ENCODE measurements at regions not wholly inside any gene's neighbourhood (a gene's known extent, or its start where the extent isn't known, plus 50 kb on each side); places are given as distances from the start of the nearest gene placed in this dataset.

DNA sequence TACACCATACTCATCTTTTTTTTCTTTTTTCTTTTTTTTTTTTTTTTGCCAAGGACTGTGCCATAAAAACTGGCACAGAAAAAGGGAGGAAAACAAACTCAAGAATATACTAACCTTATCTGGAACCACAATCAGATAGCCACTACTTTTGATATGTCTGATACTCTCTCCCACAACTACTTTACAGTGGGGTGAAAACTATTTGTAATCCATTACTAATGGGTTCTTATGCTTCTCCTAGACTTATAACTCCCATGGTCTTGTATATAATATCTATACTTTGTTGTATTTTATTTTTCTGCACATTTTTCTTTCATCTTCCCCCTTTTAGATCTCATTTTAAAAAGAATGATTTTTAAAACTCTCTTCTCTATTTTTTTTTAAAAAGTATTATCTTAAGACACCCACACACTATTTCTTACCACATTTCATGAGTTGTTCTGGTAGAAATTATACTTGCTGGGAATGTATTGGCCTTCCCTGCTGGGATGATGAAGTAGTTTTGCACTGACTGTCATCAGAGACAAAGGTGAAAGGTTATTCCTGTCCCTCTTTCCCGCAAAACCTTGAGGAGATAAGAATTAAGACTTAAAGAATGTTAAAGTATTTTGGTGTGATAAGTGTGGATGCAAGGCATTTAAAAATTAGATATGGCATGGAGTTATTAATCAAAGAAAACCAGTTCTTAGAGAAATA is 146.7 kb upstream of the KLF12 start:
- TF ChIP-seq, protein P1, sequence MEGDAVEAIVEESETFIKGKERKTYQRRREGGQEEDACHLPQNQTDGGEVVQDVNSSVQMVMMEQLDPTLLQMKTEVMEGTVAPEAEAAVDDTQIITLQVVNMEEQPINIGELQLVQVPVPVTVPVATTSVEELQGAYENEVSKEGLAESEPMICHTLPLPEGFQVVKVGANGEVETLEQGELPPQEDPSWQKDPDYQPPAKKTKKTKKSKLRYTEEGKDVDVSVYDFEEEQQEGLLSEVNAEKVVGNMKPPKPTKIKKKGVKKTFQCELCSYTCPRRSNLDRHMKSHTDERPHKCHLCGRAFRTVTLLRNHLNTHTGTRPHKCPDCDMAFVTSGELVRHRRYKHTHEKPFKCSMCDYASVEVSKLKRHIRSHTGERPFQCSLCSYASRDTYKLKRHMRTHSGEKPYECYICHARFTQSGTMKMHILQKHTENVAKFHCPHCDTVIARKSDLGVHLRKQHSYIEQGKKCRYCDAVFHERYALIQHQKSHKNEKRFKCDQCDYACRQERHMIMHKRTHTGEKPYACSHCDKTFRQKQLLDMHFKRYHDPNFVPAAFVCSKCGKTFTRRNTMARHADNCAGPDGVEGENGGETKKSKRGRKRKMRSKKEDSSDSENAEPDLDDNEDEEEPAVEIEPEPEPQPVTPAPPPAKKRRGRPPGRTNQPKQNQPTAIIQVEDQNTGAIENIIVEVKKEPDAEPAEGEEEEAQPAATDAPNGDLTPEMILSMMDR (IDR thresholded peaks at IDR 0.05 in 2 of 3, conservative IDR thresholded peaks at IDR 0.05 in 1 of 3; ENCODE audit: insufficient read depth in 2 of 3, low read depth in 1 of 3, low read length in 3 of 3) = no peak
- TF ChIP-seq, protein P2, sequence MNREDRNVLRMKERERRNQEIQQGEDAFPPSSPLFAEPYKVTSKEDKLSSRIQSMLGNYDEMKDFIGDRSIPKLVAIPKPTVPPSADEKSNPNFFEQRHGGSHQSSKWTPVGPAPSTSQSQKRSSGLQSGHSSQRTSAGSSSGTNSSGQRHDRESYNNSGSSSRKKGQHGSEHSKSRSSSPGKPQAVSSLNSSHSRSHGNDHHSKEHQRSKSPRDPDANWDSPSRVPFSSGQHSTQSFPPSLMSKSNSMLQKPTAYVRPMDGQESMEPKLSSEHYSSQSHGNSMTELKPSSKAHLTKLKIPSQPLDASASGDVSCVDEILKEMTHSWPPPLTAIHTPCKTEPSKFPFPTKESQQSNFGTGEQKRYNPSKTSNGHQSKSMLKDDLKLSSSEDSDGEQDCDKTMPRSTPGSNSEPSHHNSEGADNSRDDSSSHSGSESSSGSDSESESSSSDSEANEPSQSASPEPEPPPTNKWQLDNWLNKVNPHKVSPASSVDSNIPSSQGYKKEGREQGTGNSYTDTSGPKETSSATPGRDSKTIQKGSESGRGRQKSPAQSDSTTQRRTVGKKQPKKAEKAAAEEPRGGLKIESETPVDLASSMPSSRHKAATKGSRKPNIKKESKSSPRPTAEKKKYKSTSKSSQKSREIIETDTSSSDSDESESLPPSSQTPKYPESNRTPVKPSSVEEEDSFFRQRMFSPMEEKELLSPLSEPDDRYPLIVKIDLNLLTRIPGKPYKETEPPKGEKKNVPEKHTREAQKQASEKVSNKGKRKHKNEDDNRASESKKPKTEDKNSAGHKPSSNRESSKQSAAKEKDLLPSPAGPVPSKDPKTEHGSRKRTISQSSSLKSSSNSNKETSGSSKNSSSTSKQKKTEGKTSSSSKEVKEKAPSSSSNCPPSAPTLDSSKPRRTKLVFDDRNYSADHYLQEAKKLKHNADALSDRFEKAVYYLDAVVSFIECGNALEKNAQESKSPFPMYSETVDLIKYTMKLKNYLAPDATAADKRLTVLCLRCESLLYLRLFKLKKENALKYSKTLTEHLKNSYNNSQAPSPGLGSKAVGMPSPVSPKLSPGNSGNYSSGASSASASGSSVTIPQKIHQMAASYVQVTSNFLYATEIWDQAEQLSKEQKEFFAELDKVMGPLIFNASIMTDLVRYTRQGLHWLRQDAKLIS (CRISPR knock-in tag; IDR thresholded peaks at IDR 0.05) = no peak
- TF ChIP-seq, protein P3, sequence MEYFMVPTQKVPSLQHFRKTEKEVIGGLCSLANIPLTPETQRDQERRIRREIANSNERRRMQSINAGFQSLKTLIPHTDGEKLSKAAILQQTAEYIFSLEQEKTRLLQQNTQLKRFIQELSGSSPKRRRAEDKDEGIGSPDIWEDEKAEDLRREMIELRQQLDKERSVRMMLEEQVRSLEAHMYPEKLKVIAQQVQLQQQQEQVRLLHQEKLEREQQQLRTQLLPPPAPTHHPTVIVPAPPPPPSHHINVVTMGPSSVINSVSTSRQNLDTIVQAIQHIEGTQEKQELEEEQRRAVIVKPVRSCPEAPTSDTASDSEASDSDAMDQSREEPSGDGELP (CRISPR knock-in tag; IDR thresholded peaks at IDR 0.05; ENCODE audit: borderline replicate concordance) = no peak
- TF ChIP-seq SREBF1 (IDR thresholded peaks at IDR 0.05; ENCODE audit: borderline replicate concordance, low read depth, low read length) (no peak), HNRNPLL (IDR thresholded peaks at IDR 0.05; ENCODE audit: low read depth, low read length, poor library complexity, severe bottlenecking) (no peak), POU5F1 (IDR thresholded peaks at IDR 0.05; ENCODE audit: borderline replicate concordance, low read depth, low read length, partially characterized antibody) (no peak)
- TF ChIP-seq, protein P4, sequence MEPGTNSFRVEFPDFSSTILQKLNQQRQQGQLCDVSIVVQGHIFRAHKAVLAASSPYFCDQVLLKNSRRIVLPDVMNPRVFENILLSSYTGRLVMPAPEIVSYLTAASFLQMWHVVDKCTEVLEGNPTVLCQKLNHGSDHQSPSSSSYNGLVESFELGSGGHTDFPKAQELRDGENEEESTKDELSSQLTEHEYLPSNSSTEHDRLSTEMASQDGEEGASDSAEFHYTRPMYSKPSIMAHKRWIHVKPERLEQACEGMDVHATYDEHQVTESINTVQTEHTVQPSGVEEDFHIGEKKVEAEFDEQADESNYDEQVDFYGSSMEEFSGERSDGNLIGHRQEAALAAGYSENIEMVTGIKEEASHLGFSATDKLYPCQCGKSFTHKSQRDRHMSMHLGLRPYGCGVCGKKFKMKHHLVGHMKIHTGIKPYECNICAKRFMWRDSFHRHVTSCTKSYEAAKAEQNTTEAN (CRISPR knock-in tag; IDR thresholded peaks at IDR 0.05) = no peak
- TF ChIP-seq, protein P5, sequence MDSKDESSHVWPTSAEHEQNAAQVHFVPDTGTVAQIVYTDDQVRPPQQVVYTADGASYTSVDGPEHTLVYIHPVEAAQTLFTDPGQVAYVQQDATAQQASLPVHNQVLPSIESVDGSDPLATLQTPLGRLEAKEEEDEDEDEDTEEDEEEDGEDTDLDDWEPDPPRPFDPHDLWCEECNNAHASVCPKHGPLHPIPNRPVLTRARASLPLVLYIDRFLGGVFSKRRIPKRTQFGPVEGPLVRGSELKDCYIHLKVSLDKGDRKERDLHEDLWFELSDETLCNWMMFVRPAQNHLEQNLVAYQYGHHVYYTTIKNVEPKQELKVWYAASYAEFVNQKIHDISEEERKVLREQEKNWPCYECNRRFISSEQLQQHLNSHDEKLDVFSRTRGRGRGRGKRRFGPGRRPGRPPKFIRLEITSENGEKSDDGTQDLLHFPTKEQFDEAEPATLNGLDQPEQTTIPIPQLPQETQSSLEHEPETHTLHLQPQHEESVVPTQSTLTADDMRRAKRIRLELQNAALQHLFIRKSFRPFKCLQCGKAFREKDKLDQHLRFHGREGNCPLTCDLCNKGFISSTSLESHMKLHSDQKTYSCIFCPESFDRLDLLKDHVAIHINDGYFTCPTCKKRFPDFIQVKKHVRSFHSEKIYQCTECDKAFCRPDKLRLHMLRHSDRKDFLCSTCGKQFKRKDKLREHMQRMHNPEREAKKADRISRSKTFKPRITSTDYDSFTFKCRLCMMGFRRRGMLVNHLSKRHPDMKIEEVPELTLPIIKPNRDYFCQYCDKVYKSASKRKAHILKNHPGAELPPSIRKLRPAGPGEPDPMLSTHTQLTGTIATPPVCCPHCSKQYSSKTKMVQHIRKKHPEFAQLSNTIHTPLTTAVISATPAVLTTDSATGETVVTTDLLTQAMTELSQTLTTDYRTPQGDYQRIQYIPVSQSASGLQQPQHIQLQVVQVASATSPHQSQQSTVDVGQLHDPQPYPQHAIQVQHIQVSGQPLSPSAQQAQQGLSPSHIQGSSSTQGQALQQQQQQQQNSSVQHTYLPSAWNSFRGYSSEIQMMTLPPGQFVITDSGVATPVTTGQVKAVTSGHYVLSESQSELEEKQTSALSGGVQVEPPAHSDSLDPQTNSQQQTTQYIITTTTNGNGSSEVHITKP (IDR thresholded peaks at IDR 0.05; ENCODE audit: partially characterized antibody) = no peak

Measured in K562 (cell line).